DOHH2 (cell line): ENCODE measurements at regions not wholly inside any gene's neighbourhood (a gene's known extent, or its start where the extent isn't known, plus 50 kb on each side); places are given as distances from the start of the nearest gene placed in this dataset.

Experiments used
- H3F3A ChIP-seq: fragments of 200-600 bp; sonication (generic), shearing (Covaris generic); 2 replicates; pipeline ENCODE4 v1.6.0; 2016; ENCODE audit warnings: antibody characterized with exemption, mild to moderate bottlenecking; ENCODE audit not compliant: control insufficient read depth, insufficient read depth
- H3K27ac ChIP-seq: fragments of 200-600 bp; sonication (generic); 2 replicates; pipeline ENCODE4 v1.5.1; 2014; ENCODE audit warnings: low read depth, mild to moderate bottlenecking, low read length, moderate library complexity
- H3K27me3 ChIP-seq: fragments of 200-600 bp; sonication (generic); 2 replicates; pipeline ENCODE4 v1.6.1; 2014; ENCODE audit warnings: mild to moderate bottlenecking, low read length, mixed read lengths; ENCODE audit not compliant: control insufficient read depth
- H3K36me3 ChIP-seq: fragments of 200-600 bp; sonication (generic); 2 replicates; pipeline ENCODE4 v1.6.1; 2014; ENCODE audit warnings: mild to moderate bottlenecking, low read length, moderate library complexity, mixed read lengths; ENCODE audit not compliant: control insufficient read depth
- H3K4me1 ChIP-seq: fragments of 200-600 bp; sonication (generic); 2 replicates; pipeline ENCODE4 v1.6.1; 2014; ENCODE audit warnings: mild to moderate bottlenecking, low read length, mixed read lengths; ENCODE audit not compliant: control insufficient read depth
- H3K4me2 ChIP-seq: fragments of 200-600 bp; sonication (generic); 2 replicates; pipeline ENCODE4 v1.6.0; 2014; ENCODE audit warnings: mild to moderate bottlenecking, low read length, moderate library complexity
- H3K4me3 ChIP-seq: fragments of 200-600 bp; sonication (generic); 2 replicates; pipeline ENCODE4 v1.5.1; 2014; ENCODE audit warnings: mild to moderate bottlenecking, low read length, mixed read lengths
- H3K79me2 ChIP-seq: fragments of 200-600 bp; sonication (generic); 2 replicates; pipeline ENCODE4 v1.6.1; 2014; ENCODE audit warnings: mild to moderate bottlenecking, low read length, mixed read lengths; ENCODE audit not compliant: control insufficient read depth
- H3K9me2 ChIP-seq: fragments of 200-600 bp; sonication (generic); replicated peaks from 2 replicates; pipeline ENCODE4 v1.6.1; 2014; ENCODE audit warnings: mild to moderate bottlenecking, low read length, mixed read lengths; ENCODE audit not compliant: control insufficient read depth
- H3K9me3 ChIP-seq: fragments of 200-600 bp; sonication (generic); 2 replicates; pipeline ENCODE4 v1.6.1; 2014; ENCODE audit warnings: antibody characterized with exemption, low read length, mixed read lengths; ENCODE audit not compliant: control insufficient read depth, insufficient read depth
- H4K20me1 ChIP-seq: fragments of 200-600 bp; sonication (generic); 2 replicates; pipeline ENCODE4 v1.6.0; 2014; ENCODE audit warnings: low read depth, mild to moderate bottlenecking, antibody characterized with exemption, low read length, moderate library complexity; ENCODE audit not compliant: control insufficient read depth, insufficient read depth
- CTCF ChIP-seq: fragments of 200-600 bp; sonication (generic); IDR thresholded peaks from one replicate; pipeline ENCODE4 v1.5.1; 2014; ENCODE audit warnings: antibody characterized with exemption, mild to moderate bottlenecking, low read depth, low read length; ENCODE audit not compliant: poor library complexity, severe bottlenecking
- EZH2phosphoT487 ChIP-seq: fragments of 200-600 bp; sonication (generic); IDR thresholded peaks from 2 replicates; pipeline ENCODE4 v1.6.1; 2017; ENCODE audit warnings: borderline replicate concordance, mild to moderate bottlenecking, antibody characterized with exemption, low read length, moderate library complexity, mixed read lengths

GRCh38 chr3:153069598-153070510 is 92.2 kb upstream of the RAP2B start:
- H3K27me3 ChIP-seq = no peaks in the 10 kb centered on the region
- H3K9me2 ChIP-seq = no peaks in the 10 kb centered on the region
- H3K9me3 ChIP-seq = no peaks in the 10 kb centered on the region
- TF ChIP-seq CTCF = no peak
- TF ChIP-seq EZH2phosphoT487 = no peak
- no peak overlapping the region for H3K27ac ChIP-seq
- no peaks in the 10 kb centered on the region for H4K20me1 ChIP-seq
- H3K4me2 ChIP-seq = no peak overlapping the region
- H3K36me3 ChIP-seq = no peaks in the 10 kb centered on the region
- no peak overlapping the region for H3K4me3 ChIP-seq
- no peaks in the 10 kb centered on the region for H3K79me2 ChIP-seq
- H3K4me1 ChIP-seq = no peaks in the 10 kb centered on the region
- no peaks in the 10 kb centered on the region for H3F3A ChIP-seq

- Histone ChIP-seq H3K9me2 (no peaks in the 10 kb centered on the region), H3K36me3 (no peaks in the 10 kb centered on the region), H3K9me3 (no peaks in the 10 kb centered on the region), H3F3A (no peaks in the 10 kb centered on the region), H3K27me3 (no peaks in the 10 kb centered on the region), H3K79me2 (no peaks in the 10 kb centered on the region), H3K4me3 (no peak overlapping the region), H4K20me1 (no peaks in the 10 kb centered on the region), H3K4me1 (no peaks in the 10 kb centered on the region), H3K4me2 (no peak overlapping the region), H3K27ac (no peak overlapping the region)
- no peak for TF ChIP-seq CTCF
- TF ChIP-seq EZH2phosphoT487 = no peak
Observed at GRCh38 chr3:153070511-153070868, 91.5 kb upstream of the RAP2B start.

- Histone ChIP-seq H3K79me2 (no peaks in the 10 kb centered on the region), H4K20me1 (no peaks in the 10 kb centered on the region), H3K36me3 (no peaks in the 10 kb centered on the region), H3K9me3 (no peaks in the 10 kb centered on the region), H3K27me3 (no peaks in the 10 kb centered on the region), H3K4me3 (no peak overlapping the region), H3F3A (no peaks in the 10 kb centered on the region), H3K4me2 (no peak overlapping the region), H3K4me1 (no peaks in the 10 kb centered on the region), H3K9me2 (no peaks in the 10 kb centered on the region), H3K27ac (no peak overlapping the region)
- TF ChIP-seq EZH2phosphoT487 (no peak), CTCF (no peak)
Observed at GRCh38 chr3:153072382-153072781, 89.6 kb upstream of the RAP2B start.
